ENCODE measurements at regions not wholly inside any gene's neighbourhood (a gene's known extent, or its start where the extent isn't known, plus 50 kb on each side); places are given as distances from the start of the nearest gene placed in this dataset.

GRCh38 chr5:145223582-145223981, 611.6 kb downstream of the PRELID2 start:
- H3K9me3 ChIP-seq (ENCODE audit: insufficient read depth, low read length), result no peaks in the 10 kb centered on the region
- no peaks in the 10 kb centered on the region for H3K36me3 ChIP-seq (replicated peaks; ENCODE audit: low read depth, low read length)
- H4K20me1 ChIP-seq (ENCODE audit: insufficient read depth, low read length), result no peaks in the 10 kb centered on the region
- TF ChIP-seq CTCF (IDR thresholded peaks at IDR 0.05; ENCODE audit: low read depth, low read length) (no peak), EZH2phosphoT487 (IDR thresholded peaks at IDR 0.05; ENCODE audit: low read depth) (no peak)
- no peaks in the 10 kb centered on the region for H3K79me2 ChIP-seq (ENCODE audit: low read length)
- no peak overlapping the region for H2AFZ ChIP-seq (ENCODE audit: low read depth, low read length)
- no peaks in the 10 kb centered on the region for H3K27me3 ChIP-seq (ENCODE audit: low read depth, low read length)
- H3K9ac ChIP-seq (ENCODE audit: low read length), result no peak overlapping the region
- no peaks in the 10 kb centered on the region for H3K4me1 ChIP-seq (ENCODE audit: low read length)
- H3K27ac ChIP-seq (ENCODE audit: low read length), result no peak overlapping the region
- H3K4me2 ChIP-seq (ENCODE audit: low read length), result no peak overlapping the region
- H3K4me3 ChIP-seq (ENCODE audit: low read length), result no peak overlapping the region

- Histone ChIP-seq H3K79me2 (ENCODE audit: low read length) (no peaks in the 10 kb centered on the region), H2AFZ (ENCODE audit: low read depth, low read length) (no peak overlapping the region), H3K4me2 (ENCODE audit: low read length) (no peak overlapping the region), H3K27ac (ENCODE audit: low read length) (no peak overlapping the region), H3K9ac (ENCODE audit: low read length) (no peak overlapping the region), H3K4me1 (ENCODE audit: low read length) (no peaks in the 10 kb centered on the region), H4K20me1 (ENCODE audit: insufficient read depth, low read length) (no peaks in the 10 kb centered on the region), H3K27me3 (ENCODE audit: low read depth, low read length) (no peaks in the 10 kb centered on the region), H3K4me3 (ENCODE audit: low read length) (no peak overlapping the region), H3K36me3 (replicated peaks; ENCODE audit: low read depth, low read length) (no peaks in the 10 kb centered on the region), H3K9me3 (ENCODE audit: insufficient read depth, low read length) (no peaks in the 10 kb centered on the region)
- TF ChIP-seq CTCF (IDR thresholded peaks at IDR 0.05; ENCODE audit: low read depth, low read length) (no peak), EZH2phosphoT487 (IDR thresholded peaks at IDR 0.05; ENCODE audit: low read depth) (no peak)
Observed at GRCh38 chr5:145222622-145223021, 612.5 kb downstream of the PRELID2 start.

GRCh38 chr5:145221416-145221815, 613.7 kb downstream of the PRELID2 start:
- Histone ChIP-seq H3K4me2 (ENCODE audit: low read length) (no peak overlapping the region), H3K79me2 (ENCODE audit: low read length) (no peaks in the 10 kb centered on the region), H3K27me3 (ENCODE audit: low read depth, low read length) (no peaks in the 10 kb centered on the region), H3K4me3 (ENCODE audit: low read length) (no peak overlapping the region), H3K36me3 (replicated peaks; ENCODE audit: low read depth, low read length) (no peaks in the 10 kb centered on the region), H4K20me1 (ENCODE audit: insufficient read depth, low read length) (no peaks in the 10 kb centered on the region), H3K27ac (ENCODE audit: low read length) (no peak overlapping the region), H3K4me1 (ENCODE audit: low read length) (no peaks in the 10 kb centered on the region), H3K9me3 (ENCODE audit: insufficient read depth, low read length) (no peaks in the 10 kb centered on the region), H3K9ac (ENCODE audit: low read length) (no peak overlapping the region), H2AFZ (ENCODE audit: low read depth, low read length) (no peak overlapping the region)
- no peak for TF ChIP-seq EZH2phosphoT487 (IDR thresholded peaks at IDR 0.05; ENCODE audit: low read depth)
- TF ChIP-seq CTCF (IDR thresholded peaks at IDR 0.05; ENCODE audit: low read depth, low read length), result no peak

GRCh38 chr5:145220481-145220880, 614.7 kb downstream of the PRELID2 start:
- H3K4me2 ChIP-seq (ENCODE audit: low read length), result no peak overlapping the region
- TF ChIP-seq EZH2phosphoT487 (IDR thresholded peaks at IDR 0.05; ENCODE audit: low read depth) (no peak), CTCF (IDR thresholded peaks at IDR 0.05; ENCODE audit: low read depth, low read length) (no peak)
- no peak overlapping the region for H3K9ac ChIP-seq (ENCODE audit: low read length)
- H3K4me1 ChIP-seq (ENCODE audit: low read length), result no peaks in the 10 kb centered on the region
- no peaks in the 10 kb centered on the region for H4K20me1 ChIP-seq (ENCODE audit: insufficient read depth, low read length)
- no peak overlapping the region for H2AFZ ChIP-seq (ENCODE audit: low read depth, low read length)
- no peak overlapping the region for H3K27ac ChIP-seq (ENCODE audit: low read length)
- H3K79me2 ChIP-seq (ENCODE audit: low read length), result no peaks in the 10 kb centered on the region
- H3K4me3 ChIP-seq (ENCODE audit: low read length), result no peak overlapping the region
- no peaks in the 10 kb centered on the region for H3K27me3 ChIP-seq (ENCODE audit: low read depth, low read length)
- no peaks in the 10 kb centered on the region for H3K9me3 ChIP-seq (ENCODE audit: insufficient read depth, low read length)
- H3K36me3 ChIP-seq (replicated peaks; ENCODE audit: low read depth, low read length), result no peaks in the 10 kb centered on the region
